SK-N-SH treated with all-trans-retinoic acid at 6 μM for 48 hours (cell line): ENCODE measurements at regions not wholly inside any gene's neighbourhood (a gene's known extent, or its start where the extent isn't known, plus 50 kb on each side); places are given as distances from the start of the nearest gene placed in this dataset.

ENCODE experiments used
- ATAC-seq: fragments of 200-7000 bp; cut with Tn5 transposase; 3 replicates; pipeline ENCODE4 v1.9.1; 2020; ENCODE audit warnings: mild to moderate bottlenecking, moderate library complexity
- ARNTL ChIP-seq: fragments of 450-650 bp; formaldehyde crosslinking; IDR thresholded peaks from 2 replicates; pipeline ENCODE4 v1.5.0; 2020; ENCODE audit warnings: low read depth, mild to moderate bottlenecking, moderate library complexity, borderline replicate concordance
- CREB5 ChIP-seq: fragments of 250-450 bp; sonication (Bioruptor Pico); IDR thresholded peaks from 2 replicates; pipeline ENCODE4 v1.5.1; 2020; ENCODE audit warnings: low read depth, mild to moderate bottlenecking, moderate library complexity
- CSRNP3 ChIP-seq: fragments of 250-450 bp; sonication (Bioruptor Pico); IDR thresholded peaks from 2 replicates; pipeline ENCODE4 v1.5.1; 2021; ENCODE audit warnings: mild to moderate bottlenecking, moderate library complexity
- ISL1 ChIP-seq: fragments of 250-450 bp; sonication (Bioruptor Pico); IDR thresholded peaks from 2 replicates; pipeline ENCODE4 v2.1.2; 2022; ENCODE audit warnings: mild to moderate bottlenecking, moderate library complexity
- PPARA ChIP-seq: fragments of 250-450 bp; sonication (Bioruptor Pico); IDR thresholded peaks from 2 replicates; pipeline ENCODE4 v1.5.0; 2020; ENCODE audit warnings: mild to moderate bottlenecking, borderline replicate concordance
- TOX ChIP-seq: fragments of 250-450 bp; sonication (Bioruptor Pico); IDR thresholded peaks from 2 replicates; pipeline ENCODE4 v1.8.0; 2021; ENCODE audit warnings: mild to moderate bottlenecking, moderate library complexity, borderline replicate concordance
- TSHZ2 ChIP-seq: fragments of 250-450 bp; sonication (Bioruptor Pico); IDR thresholded peaks from 2 replicates; pipeline ENCODE4 v1.5.0; 2020; ENCODE audit warnings: mild to moderate bottlenecking, moderate library complexity
- ZFP3 ChIP-seq: fragments of 250-450 bp; sonication (Bioruptor Pico); IDR thresholded peaks from 2 replicates; pipeline ENCODE4 v1.5.0; 2020; ENCODE audit warnings: mild to moderate bottlenecking, moderate library complexity
- ZFP30 ChIP-seq: fragments of 450-650 bp; formaldehyde crosslinking; IDR thresholded peaks from 2 replicates; pipeline ENCODE4 v1.5.0; 2022; ENCODE audit warnings: mild to moderate bottlenecking, moderate library complexity
- ZNF565 ChIP-seq: fragments of 450-650 bp; formaldehyde crosslinking; conservative IDR thresholded peaks from 2 replicates; pipeline ENCODE4 v1.5.0; 2020; ENCODE audit warnings: low read depth, mild to moderate bottlenecking, moderate library complexity
- ZNF70 ChIP-seq: fragments of 450-650 bp; formaldehyde crosslinking; IDR thresholded peaks from 2 replicates; pipeline ENCODE4 v1.5.0; 2020; ENCODE audit warnings: mild to moderate bottlenecking, moderate library complexity
- ZNF8 ChIP-seq: fragments of 450-650 bp; formaldehyde crosslinking; IDR thresholded peaks from 2 replicates; pipeline ENCODE4 v1.5.0; 2020; ENCODE audit warnings: mild to moderate bottlenecking, moderate library complexity

- TF ChIP-seq ZFP3 (CRISPR knock-in tag) = no peak
- no peak for TF ChIP-seq CREB5 (CRISPR knock-in tag)
- no peak for TF ChIP-seq ZNF8 (CRISPR knock-in tag)
- ATAC-seq = no peak
Observed at GRCh38 chr6:16854986-16855385, 93.7 kb upstream of the ATXN1 start.

GRCh38 chr6:16852671-16853070 is 91.4 kb upstream of the ATXN1 start:
- no peak for ATAC-seq
- no peak for TF ChIP-seq ZFP3 (CRISPR knock-in tag)
- TF ChIP-seq ZNF8 (CRISPR knock-in tag) = no peak
- TF ChIP-seq, all 23 proteins: peak for 0

- no peak for ATAC-seq
- TF ChIP-seq ZFP3 (CRISPR knock-in tag) = no peak
- TF ChIP-seq ZNF565 (CRISPR knock-in tag) = no peak
- no peak for TF ChIP-seq CSRNP3 (CRISPR knock-in tag)
- no peak for TF ChIP-seq TSHZ2 (CRISPR knock-in tag)
- TF ChIP-seq ARNTL (CRISPR knock-in tag) = no peak
Observed at GRCh38 chr6:16851758-16852157, 90.5 kb upstream of the ATXN1 start.

GRCh38 chr6:16851044-16851540 is 89.8 kb upstream of the ATXN1 start:
- no peak for TF ChIP-seq PPARA (CRISPR knock-in tag)
- TF ChIP-seq ZNF8 (CRISPR knock-in tag) = no peak
- ATAC-seq = no peak

GRCh38 chr6:16850681-16851026 is 89.4 kb upstream of the ATXN1 start:
- no peak for TF ChIP-seq TSHZ2 (CRISPR knock-in tag)
- TF ChIP-seq ZFP30 = no peak
- TF ChIP-seq ZNF70 (CRISPR knock-in tag) = no peak
- no peak for TF ChIP-seq TOX (CRISPR knock-in tag)
- no peak for TF ChIP-seq PPARA (CRISPR knock-in tag)
- TF ChIP-seq ISL1 = no peak
- TF ChIP-seq CSRNP3 (CRISPR knock-in tag) = no peak
- no peak for ATAC-seq
